GM12878 (cell line): ENCODE measurements at regions not wholly inside any gene's neighbourhood (a gene's known extent, or its start where the extent isn't known, plus 50 kb on each side); places are given as distances from the start of the nearest gene placed in this dataset.

Experiments
- ATAC-seq: fragments of 200-7000 bp; cut with Tn5 transposase; 3 replicates; pipeline ENCODE4 v1.9.1; 2020; ENCODE audit warnings: mild to moderate bottlenecking, moderate library complexity
- BruUV-seq: library from RNA; stranded (reverse); fragments of 400-500 nt; replicated peaks from 2 replicates; lab custom pipeline; 2021; lab: Mats Ljungman, UMichigan
- CTCF ChIA-PET: fragments of 300-600 bp; sonication (Branson Sonifier 250); formaldehyde crosslinking; extraction: SDS; loops from one replicate; lab custom pipeline; 2021; ENCODE audit warnings: inconsistent platforms; lab: Yijun Ruan, JAX
- POLR2A ChIA-PET: fragments of 350-600 bp; formaldehyde crosslinking; extraction: SDS; loops from one replicate; lab custom pipeline; 2021; ENCODE audit warnings: inconsistent platforms; lab: Charles Lee
- RAD21 ChIA-PET: fragments of 300-600 bp; sonication (Branson Sonifier 250); formaldehyde crosslinking; loops from one replicate; lab custom pipeline; 2023; ENCODE audit warnings: antibody characterized with exemption; ENCODE audit not compliant: unreplicated experiment; lab: Charles Lee
- SMC1A ChIA-PET: fragments of 300-600 bp; sonication (Branson Sonifier 250); formaldehyde crosslinking; loops from one replicate; lab custom pipeline; 2023; ENCODE audit not compliant: unreplicated experiment, uncharacterized antibody; lab: Charles Lee
- DNase-seq: peaks from one replicate; pipeline ENCODE4 v3.0.0-alpha.2; 2011; ENCODE audit warnings: low read depth, low spot score
- FAIRE-seq: peaks from 3 replicates; lab custom pipeline; 2011; peaks lifted over from hg19 to GRCh38; lab: Jason Lieb, UNC
- H2AFZ ChIP-seq: 2 replicates; pipeline ENCODE4 v1.6.0; 2011; ENCODE audit warnings: low read depth, low read length, control low read depth; ENCODE audit not compliant: control insufficient read depth
- H3K27ac ChIP-seq: 2 replicates; pipeline ENCODE4 v1.5.1; 2011; ENCODE audit warnings: control low read depth; ENCODE audit not compliant: control insufficient read depth, insufficient read depth
- H3K27me3 ChIP-seq, 2 experiments: replicated peaks in 1 of 2; 2 replicates each; pipeline versions ENCODE4 v1.6.0 to v1.6.1; 2011; ENCODE audit warnings: low read length in 1 of 2; ENCODE audit not compliant: control insufficient read depth in 2 of 2, insufficient read depth in 2 of 2
- H3K36me3 ChIP-seq, 2 experiments: 2 replicates each; pipeline ENCODE4 v1.5.1; 2011; ENCODE audit warnings: low read length in 1 of 2; ENCODE audit not compliant: control insufficient read depth in 2 of 2, insufficient read depth in 2 of 2
- H3K4me1 ChIP-seq: 2 replicates; pipeline ENCODE4 v1.6.1; 2011; ENCODE audit warnings: mild to moderate bottlenecking, low read length, moderate library complexity, mixed read lengths; ENCODE audit not compliant: control insufficient read depth, insufficient read depth
- H3K4me2 ChIP-seq: 2 replicates; pipeline ENCODE4 v1.6.0; 2011; ENCODE audit warnings: control low read depth; ENCODE audit not compliant: control insufficient read depth, insufficient read depth
- H3K4me3 ChIP-seq: fragments of 200-600 bp; sonication (generic); 2 replicates; pipeline ENCODE4 v1.5.1; 2016
- H3K79me2 ChIP-seq: 2 replicates; pipeline ENCODE4 v1.6.0; 2011; ENCODE audit warnings: low read length; ENCODE audit not compliant: control insufficient read depth, insufficient read depth
- H3K9ac ChIP-seq: 2 replicates; pipeline ENCODE4 v1.8.0; 2011; ENCODE audit warnings: low read length, control low read depth, mixed read lengths; ENCODE audit not compliant: control insufficient read depth, insufficient read depth
- H3K9me3 ChIP-seq: replicated peaks from 3 replicates; pipeline ENCODE4 v1.5.1; 2011; ENCODE audit warnings: mild to moderate bottlenecking, low read length; ENCODE audit not compliant: control insufficient read depth, insufficient read depth
- H4K20me1 ChIP-seq: 2 replicates; pipeline ENCODE4 v1.6.0; 2011; ENCODE audit not compliant: control insufficient read depth, insufficient read depth
- ATF7 ChIP-seq: fragments of 450-650 bp; IDR thresholded peaks from 2 replicates; pipeline ENCODE4 v1.6.1; 2016; ENCODE audit warnings: low read depth, mild to moderate bottlenecking
- BMI1 ChIP-seq: fragments of 450-650 bp; IDR thresholded peaks from 2 replicates; pipeline ENCODE4 v1.6.1; 2016; ENCODE audit warnings: mild to moderate bottlenecking, moderate library complexity, borderline replicate concordance
- CREM ChIP-seq: IDR thresholded peaks from 2 replicates; pipeline ENCODE4 v1.6.1; 2014; ENCODE audit warnings: antibody characterized with exemption, low read depth
- EZH2 ChIP-seq: IDR thresholded peaks from 2 replicates; pipeline ENCODE4 v1.6.1; 2012; ENCODE audit warnings: low read depth, mild to moderate bottlenecking, control low read depth, inconsistent platforms, low read length, borderline replicate concordance; ENCODE audit not compliant: control insufficient read depth
- FOS ChIP-seq: IDR thresholded peaks from 3 replicates; pipeline ENCODE4 v1.6.1; 2011; ENCODE audit warnings: borderline replicate concordance; ENCODE audit not compliant: insufficient read length; ENCODE audit errors: extremely low read depth
- RAD51 ChIP-seq: fragments of 450-650 bp; IDR thresholded peaks from 2 replicates; pipeline ENCODE4 v1.6.1; 2016; ENCODE audit warnings: moderate library complexity, mild to moderate bottlenecking, inconsistent platforms
- SMAD1 ChIP-seq: fragments of 450-650 bp; IDR thresholded peaks from 2 replicates; pipeline ENCODE4 v1.6.1; 2018; ENCODE audit warnings: mild to moderate bottlenecking, low read depth; ENCODE audit not compliant: partially characterized antibody
- STAT3 ChIP-seq: IDR thresholded peaks from 2 replicates; pipeline ENCODE4 v1.6.1; 2011; ENCODE audit warnings: low read depth, low read length, improper control_type of control experiment
- SUZ12 ChIP-seq: fragments of 200-600 bp; sonication (generic); IDR thresholded peaks from one replicate; pipeline ENCODE4 v1.6.1; 2018; ENCODE audit warnings: antibody characterized with exemption, mild to moderate bottlenecking; ENCODE audit not compliant: unreplicated experiment
- TARDBP ChIP-seq: IDR thresholded peaks from 2 replicates; pipeline ENCODE4 v1.6.1; 2016; ENCODE audit warnings: borderline replicate concordance
- WRNIP1 ChIP-seq: IDR thresholded peaks from 2 replicates; pipeline ENCODE4 v1.6.1; 2011; ENCODE audit warnings: low read depth, low read length, improper control_type of control experiment, borderline replicate concordance
- ZNF207 ChIP-seq: fragments of 450-650 bp; IDR thresholded peaks from 2 replicates; pipeline ENCODE4 v1.6.1; 2014; ENCODE audit warnings: antibody characterized with exemption, mild to moderate bottlenecking, borderline replicate concordance
- ZNF384 ChIP-seq: IDR thresholded peaks from 2 replicates; pipeline ENCODE4 v1.6.1; 2012; ENCODE audit warnings: low read depth, mild to moderate bottlenecking, low read length, improper control_type of control experiment, borderline replicate concordance
- WGBS: methylation state at CpG from one replicate; pipeline ENCODE4 v1.1.6; 2016; ENCODE audit warnings: low lambda C conversion rate; ENCODE audit not compliant: insufficient replicate concordance, insufficient coverage; ENCODE audit errors: missing lambda C conversion rate; 5-methylcytosine and 5-hydroxymethylcytosine counted together
- in situ Hi-C: fragments of 300-500 bp; cut with MboI; formaldehyde crosslinking; loops from 9 replicates; pipeline ENCODE4 v1.14.3; 2018; ENCODE audit warnings: mixed read lengths
- intact Hi-C: fragments of 100-400 bp; cut with micrococcal nuclease; formaldehyde crosslinking; loops from one replicate; pipeline ENCODE4 v1.14.2; 2022; ENCODE audit not compliant: unreplicated experiment
- TF ChIP-seq, protein P1 (sequence below): fragments of 450-650 bp; IDR thresholded peaks from 2 replicates; pipeline ENCODE4 v1.6.1; 2014; ENCODE audit warnings: mild to moderate bottlenecking
- TF ChIP-seq, protein P2 (sequence below): IDR thresholded peaks from 2 replicates; pipeline ENCODE4 v1.6.1; 2012; ENCODE audit warnings: low read length, inconsistent platforms
- TF ChIP-seq, protein P3 (sequence below): fragments of 450-650 bp; formaldehyde crosslinking; IDR thresholded peaks from 2 replicates; pipeline ENCODE4 v1.4.0; 2020; ENCODE audit warnings: mild to moderate bottlenecking, moderate library complexity

DNA sequence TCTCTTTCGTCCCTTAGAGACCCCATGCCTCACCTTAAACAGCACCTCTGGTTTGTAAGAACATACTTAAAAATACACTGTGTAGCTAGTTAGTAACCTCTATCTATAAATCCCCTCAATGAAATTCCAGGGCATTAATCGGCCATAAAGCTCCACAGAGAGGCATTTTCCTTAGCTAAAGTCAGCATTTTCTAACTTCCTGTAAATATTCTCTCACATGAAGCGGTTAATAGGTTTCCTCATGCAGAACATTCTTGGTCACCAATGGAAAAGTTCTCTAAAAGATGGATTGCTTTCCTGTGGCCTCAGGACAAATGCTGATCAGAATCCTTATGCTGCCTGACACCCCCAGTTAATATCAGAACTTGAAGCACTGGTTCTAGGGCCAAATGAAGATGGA, 248.6 kb upstream of the BOD1L1 start (continued):
- TF ChIP-seq, protein P1, sequence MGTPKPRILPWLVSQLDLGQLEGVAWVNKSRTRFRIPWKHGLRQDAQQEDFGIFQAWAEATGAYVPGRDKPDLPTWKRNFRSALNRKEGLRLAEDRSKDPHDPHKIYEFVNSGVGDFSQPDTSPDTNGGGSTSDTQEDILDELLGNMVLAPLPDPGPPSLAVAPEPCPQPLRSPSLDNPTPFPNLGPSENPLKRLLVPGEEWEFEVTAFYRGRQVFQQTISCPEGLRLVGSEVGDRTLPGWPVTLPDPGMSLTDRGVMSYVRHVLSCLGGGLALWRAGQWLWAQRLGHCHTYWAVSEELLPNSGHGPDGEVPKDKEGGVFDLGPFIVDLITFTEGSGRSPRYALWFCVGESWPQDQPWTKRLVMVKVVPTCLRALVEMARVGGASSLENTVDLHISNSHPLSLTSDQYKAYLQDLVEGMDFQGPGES: no peak
- no peak for TF ChIP-seq STAT3
- TF ChIP-seq, protein P2, sequence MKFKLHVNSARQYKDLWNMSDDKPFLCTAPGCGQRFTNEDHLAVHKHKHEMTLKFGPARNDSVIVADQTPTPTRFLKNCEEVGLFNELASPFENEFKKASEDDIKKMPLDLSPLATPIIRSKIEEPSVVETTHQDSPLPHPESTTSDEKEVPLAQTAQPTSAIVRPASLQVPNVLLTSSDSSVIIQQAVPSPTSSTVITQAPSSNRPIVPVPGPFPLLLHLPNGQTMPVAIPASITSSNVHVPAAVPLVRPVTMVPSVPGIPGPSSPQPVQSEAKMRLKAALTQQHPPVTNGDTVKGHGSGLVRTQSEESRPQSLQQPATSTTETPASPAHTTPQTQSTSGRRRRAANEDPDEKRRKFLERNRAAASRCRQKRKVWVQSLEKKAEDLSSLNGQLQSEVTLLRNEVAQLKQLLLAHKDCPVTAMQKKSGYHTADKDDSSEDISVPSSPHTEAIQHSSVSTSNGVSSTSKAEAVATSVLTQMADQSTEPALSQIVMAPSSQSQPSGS: no peak
- no peak for TF ChIP-seq SUZ12

DNA sequence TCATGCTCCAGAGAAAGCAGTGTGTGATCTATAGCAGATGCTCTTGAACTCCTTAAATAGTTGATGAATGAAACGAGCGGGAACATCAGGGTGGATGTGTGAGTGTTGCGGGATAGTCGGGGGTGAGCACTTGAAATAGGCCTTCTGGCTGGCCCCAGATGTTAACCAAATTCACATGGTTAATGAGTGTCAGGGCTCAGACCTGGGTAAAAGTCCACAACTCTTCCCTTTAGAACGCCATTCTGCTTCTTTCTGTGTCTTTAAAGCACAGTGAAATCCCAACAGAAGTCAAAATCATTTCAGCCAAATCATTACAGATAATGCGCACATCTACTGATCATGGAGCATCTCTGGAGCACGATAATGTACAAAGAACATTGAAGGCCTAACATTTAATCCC, 249.4 kb upstream of the BOD1L1 start:
- H3K4me1 ChIP-seq: no peaks in the 10 kb centered on the region
- no peaks in the 10 kb centered on the region for H3K27me3 ChIP-seq
- H3K4me3 ChIP-seq: no peak overlapping the region
- ChIA-PET RAD21 (no interaction called here), POLR2A (no interaction called here), CTCF (interaction anchor here (0.6 kb wide), 1 partner anchor 314 kb away, joined by 3 read pairs; no protein-coding TSS in a partner anchor), SMC1A (no interaction called here)
- H2AFZ ChIP-seq: no peak overlapping the region
- H3K36me3 ChIP-seq: no peaks in the 10 kb centered on the region
- 30% methylated on average over 7 of the region's 7 CpGs for WGBS
- ATAC-seq (no peak), FAIRE-seq (no peak), DNase-seq (no peak)
- H4K20me1 ChIP-seq: no peaks in the 10 kb centered on the region
- intact Hi-C loops (no loop called here), in situ Hi-C loops (no loop called here)
- BruUV-seq: no TSS peak
- H3K27ac ChIP-seq: no peak overlapping the region
- H3K9ac ChIP-seq: no peak overlapping the region
- H3K79me2 ChIP-seq: no peaks in the 10 kb centered on the region
- H3K9me3 ChIP-seq: no peaks in the 10 kb centered on the region
- no peak overlapping the region for H3K4me2 ChIP-seq
- TF ChIP-seq WRNIP1 (no peak), CREM (no peak), ZNF207 (no peak), ATF7 (no peak), EZH2 (no peak), RAD51 (no peak), ZNF384 (no peak), SMAD1 (no peak), TARDBP (no peak), SUZ12 (no peak), BMI1 (no peak), FOS (no peak)
- TF ChIP-seq, protein P3, sequence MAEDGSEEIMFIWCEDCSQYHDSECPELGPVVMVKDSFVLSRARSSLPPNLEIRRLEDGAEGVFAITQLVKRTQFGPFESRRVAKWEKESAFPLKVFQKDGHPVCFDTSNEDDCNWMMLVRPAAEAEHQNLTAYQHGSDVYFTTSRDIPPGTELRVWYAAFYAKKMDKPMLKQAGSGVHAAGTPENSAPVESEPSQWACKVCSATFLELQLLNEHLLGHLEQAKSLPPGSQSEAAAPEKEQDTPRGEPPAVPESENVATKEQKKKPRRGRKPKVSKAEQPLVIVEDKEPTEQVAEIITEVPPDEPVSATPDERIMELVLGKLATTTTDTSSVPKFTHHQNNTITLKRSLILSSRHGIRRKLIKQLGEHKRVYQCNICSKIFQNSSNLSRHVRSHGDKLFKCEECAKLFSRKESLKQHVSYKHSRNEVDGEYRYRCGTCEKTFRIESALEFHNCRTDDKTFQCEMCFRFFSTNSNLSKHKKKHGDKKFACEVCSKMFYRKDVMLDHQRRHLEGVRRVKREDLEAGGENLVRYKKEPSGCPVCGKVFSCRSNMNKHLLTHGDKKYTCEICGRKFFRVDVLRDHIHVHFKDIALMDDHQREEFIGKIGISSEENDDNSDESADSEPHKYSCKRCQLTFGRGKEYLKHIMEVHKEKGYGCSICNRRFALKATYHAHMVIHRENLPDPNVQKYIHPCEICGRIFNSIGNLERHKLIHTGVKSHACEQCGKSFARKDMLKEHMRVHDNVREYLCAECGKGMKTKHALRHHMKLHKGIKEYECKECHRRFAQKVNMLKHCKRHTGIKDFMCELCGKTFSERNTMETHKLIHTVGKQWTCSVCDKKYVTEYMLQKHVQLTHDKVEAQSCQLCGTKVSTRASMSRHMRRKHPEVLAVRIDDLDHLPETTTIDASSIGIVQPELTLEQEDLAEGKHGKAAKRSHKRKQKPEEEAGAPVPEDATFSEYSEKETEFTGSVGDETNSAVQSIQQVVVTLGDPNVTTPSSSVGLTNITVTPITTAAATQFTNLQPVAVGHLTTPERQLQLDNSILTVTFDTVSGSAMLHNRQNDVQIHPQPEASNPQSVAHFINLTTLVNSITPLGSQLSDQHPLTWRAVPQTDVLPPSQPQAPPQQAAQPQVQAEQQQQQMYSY (CRISPR knock-in tag): no peak
